Trophoblast cell (in vitro differentiated cells and primary cell): ENCODE measurements at regions not wholly inside any gene's neighbourhood (a gene's known extent, or its start where the extent isn't known, plus 50 kb on each side); places are given as distances from the start of the nearest gene placed in this dataset.

Experiments
- DNase-seq, 2 donors: peaks; one replicate each; pipeline ENCODE4 v3.0.0-alpha.2; 2016
- H2AFZ ChIP-seq: 2 replicates; pipeline ENCODE4 v1.6.1; 2013; ENCODE audit warnings: low read length, moderate library complexity, mild to moderate bottlenecking; ENCODE audit not compliant: insufficient read depth, poor library complexity
- H2AK5ac ChIP-seq: 2 replicates; pipeline ENCODE4 v1.6.1; 2013; ENCODE audit warnings: mild to moderate bottlenecking, low read length
- H2BK120ac ChIP-seq: 2 replicates; pipeline ENCODE4 v1.6.1; 2013; ENCODE audit warnings: low read length, mild to moderate bottlenecking, moderate library complexity; ENCODE audit not compliant: insufficient read depth, poor library complexity
- H2BK12ac ChIP-seq: 2 replicates; pipeline ENCODE4 v1.6.1; 2013; ENCODE audit warnings: mild to moderate bottlenecking, low read length, moderate library complexity
- H2BK5ac ChIP-seq: 2 replicates; pipeline ENCODE4 v1.6.1; 2013; ENCODE audit warnings: low read length, low read depth, moderate library complexity, mild to moderate bottlenecking; ENCODE audit not compliant: poor library complexity
- H3K14ac ChIP-seq: 2 replicates; pipeline ENCODE4 v1.6.1; 2013; ENCODE audit warnings: mild to moderate bottlenecking, low read length
- H3K18ac ChIP-seq: 2 replicates; pipeline ENCODE4 v1.6.1; 2013; ENCODE audit warnings: mild to moderate bottlenecking, low read length
- H3K23ac ChIP-seq: 2 replicates; pipeline ENCODE4 v1.6.1; 2013; ENCODE audit warnings: low read length
- H3K27ac ChIP-seq: 2 replicates; pipeline ENCODE4 v1.5.1; 2013; ENCODE audit warnings: low read depth, mild to moderate bottlenecking, inconsistent platforms, low read length, moderate library complexity
- H3K27me3 ChIP-seq: 2 replicates; pipeline ENCODE4 v1.6.1; 2013; ENCODE audit warnings: inconsistent platforms, mild to moderate bottlenecking, low read length, moderate library complexity; ENCODE audit not compliant: insufficient read depth
- H3K36me3 ChIP-seq, 2 experiments: 1 replicate in 1 of 2; 2 replicates in 1 of 2; pipeline ENCODE4 v1.6.1; 2013; ENCODE audit warnings: low read length in 2 of 2, mild to moderate bottlenecking in 2 of 2, moderate library complexity in 1 of 2; ENCODE audit not compliant: insufficient read depth in 2 of 2, control insufficient read depth in 1 of 2
- H3K4ac ChIP-seq: 2 replicates; pipeline ENCODE4 v1.6.1; 2013; ENCODE audit warnings: low read depth, mild to moderate bottlenecking, low read length, moderate library complexity
- H3K4me1 ChIP-seq, 2 experiments: 1 replicate in 1 of 2; 2 replicates in 1 of 2; pipeline ENCODE4 v1.6.1; 2013; ENCODE audit warnings: low read length in 2 of 2, mild to moderate bottlenecking in 2 of 2, moderate library complexity in 1 of 2; ENCODE audit not compliant: insufficient read depth in 2 of 2, control insufficient read depth in 1 of 2
- H3K4me2 ChIP-seq: 2 replicates; pipeline ENCODE4 v1.6.1; 2013; ENCODE audit warnings: inconsistent platforms, mild to moderate bottlenecking, low read length, moderate library complexity
- H3K4me3 ChIP-seq: 2 replicates; pipeline ENCODE4 v1.5.1; 2013; ENCODE audit warnings: mild to moderate bottlenecking, low read depth, low read length, inconsistent platforms
- H3K79me1 ChIP-seq: one replicate; pipeline ENCODE4 v1.6.1; 2013; ENCODE audit warnings: low read length
- H3K79me2 ChIP-seq: 2 replicates; pipeline ENCODE4 v1.6.1; 2013; ENCODE audit warnings: low read length, mild to moderate bottlenecking; ENCODE audit not compliant: control insufficient read depth, insufficient read depth, poor library complexity
- H3K9ac ChIP-seq: 2 replicates; pipeline ENCODE4 v1.6.1; 2013; ENCODE audit warnings: mild to moderate bottlenecking, low read length
- H3K9me3 ChIP-seq: 2 replicates; pipeline ENCODE4 v1.6.1; 2013; ENCODE audit warnings: low read depth, mild to moderate bottlenecking, control low read depth, inconsistent platforms, low read length; ENCODE audit not compliant: insufficient read depth
- H4K12ac ChIP-seq: 2 replicates; pipeline ENCODE4 v1.6.1; 2013; ENCODE audit warnings: low read depth, mild to moderate bottlenecking, low read length, moderate library complexity
- H4K8ac ChIP-seq: 2 replicates; pipeline ENCODE4 v1.6.1; 2013; ENCODE audit warnings: low read depth, mild to moderate bottlenecking, low read length, moderate library complexity
- H4K91ac ChIP-seq: one replicate; pipeline ENCODE4 v1.6.1; 2013; ENCODE audit warnings: low read depth, mild to moderate bottlenecking, low read length, moderate library complexity
- WGBS: extraction: QIAGEN DNeasy Blood & Tissue Kit; methylation state at CpG from one replicate; pipeline ENCODE4 v1.1.7; 2013; ENCODE audit warnings: missing lambda C conversion rate; ENCODE audit not compliant: insufficient read length, insufficient coverage; ENCODE audit errors: extremely low coverage; 5-methylcytosine and 5-hydroxymethylcytosine counted together

DNA sequence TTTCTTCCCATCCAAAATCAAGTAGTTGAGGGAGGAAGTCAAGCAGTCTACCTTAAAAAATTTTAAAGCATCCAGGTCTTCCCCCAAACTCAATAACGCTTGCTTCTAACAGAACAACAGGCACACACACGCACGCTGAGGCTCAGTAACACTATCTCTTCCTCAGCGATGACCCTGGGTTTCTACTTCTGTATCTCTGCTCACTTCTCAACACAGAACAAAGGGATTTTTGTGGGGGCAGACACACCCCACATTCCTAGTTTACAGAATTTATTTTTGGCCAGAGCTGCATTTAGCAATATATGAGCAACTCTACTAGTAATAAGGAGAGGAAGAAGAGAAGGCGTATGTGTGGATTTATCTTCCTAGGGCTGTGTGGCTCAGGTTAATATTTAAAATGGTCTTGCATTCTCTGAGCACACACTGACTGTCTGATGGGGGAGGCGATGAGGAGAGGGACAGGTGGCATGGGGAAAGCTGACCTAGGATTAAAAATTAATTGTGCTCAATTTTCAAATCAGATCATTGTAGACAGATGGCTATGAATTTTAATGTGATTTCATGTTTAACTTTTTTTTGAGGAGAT, 71.3 kb upstream of the PPM1B start:
- Histone ChIP-seq H3K27me3 (no peaks in the 10 kb centered on the region), H3K18ac (no peak overlapping the region), H3K4me3 (no peak overlapping the region), H3K79me1 (no peaks in the 10 kb centered on the region), H3K4me2 (no peak overlapping the region), H4K91ac (no peak overlapping the region), H3K9ac (no peak overlapping the region), H3K23ac (no peak overlapping the region), H3K9me3 (peaks cover 2% of the 10 kb centered on the region), H2BK5ac (no peak overlapping the region), H3K14ac (no peak overlapping the region), H4K12ac (no peak overlapping the region), H2BK12ac (no peak overlapping the region), H4K8ac (no peak overlapping the region), H3K79me2 (no peaks in the 10 kb centered on the region), H3K4me1 (no peaks in the 10 kb centered on the region), H3K4ac (no peak overlapping the region), H3K27ac (no peak overlapping the region), H2BK120ac (no peak overlapping the region), H3K36me3 (no peaks in the 10 kb centered on the region), H2AK5ac (no peak overlapping the region), H2AFZ (no peak overlapping the region)
- DNase-seq, result no peak
- WGBS, result no CpG with 5 or more reads among the region's 6 CpGs

- H2BK5ac ChIP-seq, result no peak overlapping the region
- WGBS, result no CpG with 5 or more reads among the region's 3 CpGs
- no peaks in the 10 kb centered on the region for H3K79me1 ChIP-seq
- H4K91ac ChIP-seq, result no peak overlapping the region
- no peak overlapping the region for H2BK12ac ChIP-seq
- no peaks in the 10 kb centered on the region for H3K36me3 ChIP-seq
- no peak overlapping the region for H3K4me3 ChIP-seq
- no peak overlapping the region for H3K27ac ChIP-seq
- H3K18ac ChIP-seq, result no peak overlapping the region
- peaks cover 2% of the 10 kb centered on the region for H3K9me3 ChIP-seq
- no peak overlapping the region for H2AK5ac ChIP-seq
- no peak overlapping the region for H3K14ac ChIP-seq
- H3K4me2 ChIP-seq, result no peak overlapping the region
- no peaks in the 10 kb centered on the region for H3K27me3 ChIP-seq
- H3K79me2 ChIP-seq, result no peaks in the 10 kb centered on the region
- no peak overlapping the region for H2BK120ac ChIP-seq
- H4K8ac ChIP-seq, result no peak overlapping the region
- no peak overlapping the region for H2AFZ ChIP-seq
- no peak overlapping the region for H3K23ac ChIP-seq
- no peaks in the 10 kb centered on the region for H3K4me1 ChIP-seq
- H3K9ac ChIP-seq, result no peak overlapping the region
- H3K4ac ChIP-seq, result no peak overlapping the region
- DNase-seq, result no peak
- no peak overlapping the region for H4K12ac ChIP-seq
Observed at GRCh38 chr2:44098050-44098449, 70.6 kb upstream of the PPM1B start.

- Histone ChIP-seq H3K36me3 (no peaks in the 10 kb centered on the region), H4K91ac (no peak overlapping the region), H3K4me2 (no peak overlapping the region), H3K18ac (no peak overlapping the region), H3K14ac (no peak overlapping the region), H3K4me1 (no peaks in the 10 kb centered on the region), H3K79me2 (no peaks in the 10 kb centered on the region), H3K27me3 (no peaks in the 10 kb centered on the region), H2BK12ac (no peak overlapping the region), H2AFZ (no peak overlapping the region), H3K27ac (no peak overlapping the region), H3K23ac (no peak overlapping the region), H4K8ac (no peak overlapping the region), H3K9me3 (no peaks in the 10 kb centered on the region), H4K12ac (no peak overlapping the region), H3K4me3 (no peak overlapping the region), H3K9ac (no peak overlapping the region), H2BK5ac (no peak overlapping the region), H3K4ac (no peak overlapping the region), H2BK120ac (no peak overlapping the region), H2AK5ac (no peak overlapping the region), H3K79me1 (no peaks in the 10 kb centered on the region)
- no CpG with 5 or more reads among the region's 6 CpGs for WGBS
- no peak for DNase-seq
Observed at GRCh38 chr2:44098891-44099290, 69.8 kb upstream of the PPM1B start.

- whole genome bisulfite sequencing, result no CpG with 5 or more reads among the region's 3 CpGs
- no peak overlapping the region for H3K4me2 ChIP-seq
- H3K4me3 ChIP-seq, result no peak overlapping the region
- no peak overlapping the region for H3K14ac ChIP-seq
- H3K79me2 ChIP-seq, result no peaks in the 10 kb centered on the region
- H3K27me3 ChIP-seq, result no peaks in the 10 kb centered on the region
- no peak overlapping the region for H3K4ac ChIP-seq
- no peak overlapping the region for H2BK120ac ChIP-seq
- H3K79me1 ChIP-seq, result no peaks in the 10 kb centered on the region
- H2AK5ac ChIP-seq, result no peak overlapping the region
- H3K9ac ChIP-seq, result no peak overlapping the region
- H4K12ac ChIP-seq, result no peak overlapping the region
- H3K4me1 ChIP-seq, result no peaks in the 10 kb centered on the region
- no peak overlapping the region for H4K91ac ChIP-seq
- H4K8ac ChIP-seq, result no peak overlapping the region
- H2BK12ac ChIP-seq, result no peak overlapping the region
- DNase-seq, result peak; percentile 13 to 42
- no peak overlapping the region for H2BK5ac ChIP-seq
- no peak overlapping the region for H3K27ac ChIP-seq
- H3K23ac ChIP-seq, result no peak overlapping the region
- no peak overlapping the region for H2AFZ ChIP-seq
- H3K9me3 ChIP-seq, result no peaks in the 10 kb centered on the region
- H3K36me3 ChIP-seq, result no peaks in the 10 kb centered on the region
- H3K18ac ChIP-seq, result no peak overlapping the region
Observed at GRCh38 chr2:44100351-44100750, 68.3 kb upstream of the PPM1B start.
